Left renal cortex interstitium (tissue), 4 donors: ENCODE measurements at regions not wholly inside any gene's neighbourhood (a gene's known extent, or its start where the extent isn't known, plus 50 kb on each side); places are given as distances from the start of the nearest gene placed in this dataset.

Experiments
- DNase-seq, 4 donors: peaks; one replicate each; pipeline ENCODE4 v3.0.0-alpha.2; 2013; ENCODE audit warnings: low read depth in 4 of 4, low spot score in 2 of 4, missing footprints in 1 of 4

DNA sequence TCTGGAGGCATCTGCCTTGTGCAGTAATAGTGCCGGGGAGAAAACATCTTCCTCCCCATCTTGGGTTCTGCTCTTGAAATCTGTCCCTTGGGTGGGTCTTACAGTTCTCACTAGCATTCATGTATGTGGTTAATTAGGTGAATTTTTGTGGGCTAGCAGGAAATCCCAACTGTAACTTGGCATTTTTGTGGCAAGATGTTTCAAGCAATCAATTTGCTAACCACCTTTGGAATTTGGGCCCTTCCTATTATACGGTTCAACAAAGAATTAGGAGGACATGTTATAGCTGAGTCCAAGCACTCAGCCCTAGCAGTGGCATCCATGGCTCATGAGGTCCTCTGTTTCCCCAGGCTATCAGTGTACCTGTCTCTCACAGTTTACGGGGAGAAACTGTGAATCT, 89.1 kb upstream of the MTNR1B start:
- no peak for DNase-seq

DNA sequence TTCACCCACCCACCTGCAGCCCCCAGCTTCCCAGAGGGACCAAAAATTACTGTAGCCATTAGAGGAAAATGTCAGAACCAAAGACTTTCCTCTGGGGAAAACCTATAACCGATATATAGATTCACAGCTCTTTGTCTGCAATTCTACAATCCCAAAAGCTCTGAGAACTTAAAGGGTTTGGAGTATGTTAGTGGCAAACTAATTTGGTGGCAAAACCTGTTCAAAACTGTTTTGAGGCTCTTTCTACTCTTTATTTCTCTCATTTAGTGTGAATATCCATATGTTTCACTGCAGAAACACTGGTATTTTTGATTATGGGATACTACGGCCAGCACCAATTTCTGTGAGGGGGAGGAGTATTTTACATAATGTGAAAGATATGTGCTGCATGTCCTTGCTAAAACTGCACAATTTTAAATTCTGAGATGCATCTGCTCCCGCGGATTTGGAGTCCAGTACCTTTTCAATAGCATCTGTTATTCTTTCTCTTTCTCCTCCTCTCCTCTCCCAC, 87.5 kb upstream of the MTNR1B start:
- no peak for DNase-seq

DNA sequence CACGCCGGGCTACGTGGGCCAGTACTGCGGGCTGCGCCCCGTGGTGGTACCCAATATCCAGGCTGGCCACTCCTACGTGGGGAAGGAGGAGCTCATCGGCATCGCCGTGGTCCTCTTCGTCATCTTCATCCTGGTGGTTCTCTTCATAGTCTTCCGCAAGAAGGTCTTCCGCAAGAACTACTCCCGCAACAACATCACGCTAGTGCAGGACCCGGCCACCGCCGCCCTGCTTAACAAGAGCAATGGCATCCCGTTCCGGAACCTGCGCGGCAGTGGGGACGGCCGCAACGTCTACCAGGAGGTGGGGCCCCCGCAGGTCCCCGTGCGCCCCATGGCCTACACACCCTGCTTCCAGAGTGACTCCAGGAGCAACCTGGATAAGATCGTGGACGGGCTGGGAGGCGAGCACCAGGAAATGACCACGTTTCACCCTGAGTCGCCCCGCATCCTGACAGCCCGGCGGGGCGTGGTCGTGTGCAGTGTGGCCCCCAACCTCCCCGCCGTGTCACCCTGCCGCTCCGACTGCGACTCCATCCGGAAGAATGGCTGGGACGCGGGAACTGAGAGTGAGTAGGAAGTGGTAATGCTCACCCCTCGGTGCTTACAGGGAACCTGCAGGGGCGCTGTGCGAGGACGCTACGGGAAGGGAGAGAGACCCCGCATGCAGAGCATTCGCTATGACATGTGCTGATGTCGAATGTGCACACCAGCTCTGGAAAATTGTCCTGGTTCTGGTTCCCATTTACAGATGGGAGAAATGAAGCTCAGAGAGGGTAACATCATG, 86.4 kb upstream of the MTNR1B start:
- no peak for DNase-seq

DNA sequence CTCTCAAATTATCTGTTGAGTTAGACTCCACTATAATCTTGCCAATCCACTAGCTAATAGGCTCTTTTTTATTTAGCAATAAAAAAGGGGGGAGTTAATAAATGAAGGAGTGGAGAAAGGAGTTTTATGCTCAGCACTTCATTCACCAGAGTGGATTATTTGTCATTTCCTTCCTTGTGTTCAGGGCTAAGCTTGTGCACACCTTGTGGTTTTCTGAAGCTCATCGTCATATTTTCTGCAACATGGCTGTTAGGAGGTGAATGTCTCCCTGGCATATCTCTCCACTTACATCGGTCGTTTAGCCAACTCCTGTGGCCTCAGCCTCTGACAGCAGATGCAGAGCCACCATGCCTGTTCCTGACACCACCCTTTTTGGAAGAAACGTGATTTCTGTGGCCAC, 83.9 kb upstream of the MTNR1B start:
- no peak for DNase-seq

DNA sequence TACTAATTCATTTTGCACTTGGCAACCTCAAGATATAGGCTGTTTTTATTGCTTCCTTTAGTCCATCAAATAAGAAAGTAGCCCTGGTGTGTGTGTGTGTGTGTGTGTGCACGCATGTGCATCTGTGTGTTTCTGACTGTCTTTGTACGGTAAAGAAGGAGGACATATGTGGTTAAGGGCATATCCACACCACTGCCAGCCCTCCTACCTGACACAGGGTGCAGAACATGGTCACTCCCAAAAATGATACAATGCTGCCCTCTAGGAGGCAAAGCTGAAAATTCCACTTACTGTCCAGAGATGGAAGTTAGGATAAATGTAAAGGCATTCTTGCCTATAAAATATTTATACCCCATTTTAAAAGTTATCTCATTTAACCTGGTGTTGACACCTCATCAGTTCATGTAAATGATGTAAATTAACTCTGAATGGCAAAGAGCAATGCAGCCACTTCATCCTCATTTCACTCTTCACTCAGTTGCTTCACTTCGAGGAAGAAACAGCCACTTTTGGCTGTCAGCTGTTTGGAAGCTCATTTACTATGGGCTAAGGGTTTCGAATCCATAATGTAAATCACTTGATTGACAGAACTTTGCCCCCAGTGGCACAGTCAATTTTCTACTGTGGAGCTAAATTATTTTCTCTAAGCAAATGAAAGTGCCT, 83.1 kb upstream of the MTNR1B start:
- DNase-seq, result peak; percentile 54 to 73 (median 72)

DNA sequence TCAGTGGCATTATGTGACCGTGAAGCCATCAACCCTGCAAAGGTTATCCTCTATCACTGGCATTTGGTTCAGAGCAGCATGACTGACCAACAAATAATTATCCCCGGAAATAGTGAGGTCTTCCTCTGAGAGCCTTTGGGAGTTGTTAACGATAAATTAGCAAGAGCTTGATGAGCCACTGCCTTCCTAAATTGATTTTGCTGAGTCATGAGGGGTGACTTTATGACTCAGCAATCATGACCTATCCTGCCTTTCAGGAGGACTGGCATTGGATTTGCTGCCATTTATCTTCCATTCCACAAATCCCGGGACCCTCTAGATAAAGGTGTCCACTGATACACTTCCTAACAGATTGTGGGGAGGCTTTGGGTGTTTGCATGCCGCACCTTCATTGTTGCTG, 80.8 kb upstream of the MTNR1B start:
- no peak for DNase-seq

DNA sequence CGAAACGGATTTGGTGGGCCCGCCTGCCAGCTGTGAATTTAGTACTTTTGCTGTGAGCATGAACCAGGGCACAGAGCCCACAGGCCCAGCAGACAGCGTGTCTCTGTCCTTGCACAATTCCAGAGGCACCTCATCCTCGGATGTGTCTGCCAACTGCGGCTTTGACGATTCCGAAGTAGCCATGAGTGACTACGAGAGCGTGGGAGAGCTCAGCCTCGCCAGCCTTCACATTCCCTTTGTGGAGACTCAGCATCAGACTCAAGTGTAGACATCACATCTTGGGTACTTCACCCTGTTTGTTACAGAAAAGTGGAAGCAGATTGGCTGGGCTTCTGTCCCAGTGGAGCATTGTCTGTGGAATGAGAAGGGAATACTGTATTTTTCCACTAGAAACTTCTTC, 78.6 kb upstream of the MTNR1B start:
- DNase-seq, result no peak

DNA sequence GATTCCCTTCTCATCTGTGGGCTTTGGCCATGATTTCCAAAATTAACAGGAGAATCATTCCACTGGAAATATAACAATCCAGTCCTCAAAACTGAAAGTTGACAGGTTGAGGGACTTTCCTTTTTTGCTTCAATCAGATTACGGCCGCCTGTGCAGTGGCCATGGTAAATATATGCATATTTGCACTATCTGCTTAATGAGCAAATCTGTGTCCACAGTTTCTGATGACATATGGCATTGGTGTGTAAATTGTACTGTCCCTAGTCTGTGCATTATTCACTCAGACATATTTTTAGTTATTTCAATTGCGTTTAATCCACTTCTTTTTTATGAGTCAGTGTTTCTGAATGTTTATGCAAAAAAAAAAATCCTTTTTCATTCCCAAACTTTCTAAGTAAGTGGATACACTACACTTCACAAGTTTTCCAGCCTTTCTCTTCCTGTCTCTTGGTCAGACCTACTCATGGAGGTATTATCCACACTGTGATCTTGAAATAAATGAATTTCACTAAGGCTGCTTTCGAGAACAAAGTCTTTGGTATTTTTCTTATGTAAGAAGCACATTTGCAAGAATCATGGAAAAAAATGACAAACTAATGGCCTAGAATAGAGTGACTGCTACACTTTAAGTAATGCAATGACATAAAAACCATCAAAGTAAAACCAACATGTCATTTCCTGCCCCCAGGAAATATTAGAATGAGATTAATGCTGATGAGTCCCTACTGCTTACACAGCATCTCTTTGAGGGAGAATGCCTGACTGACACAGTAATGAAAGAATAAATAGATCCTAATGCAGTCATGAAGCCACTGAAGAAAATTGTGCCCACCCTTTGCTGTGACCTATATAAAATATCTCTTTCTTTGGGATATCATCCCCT, 76.4 kb upstream of the MTNR1B start:
- no peak for DNase-seq

DNA sequence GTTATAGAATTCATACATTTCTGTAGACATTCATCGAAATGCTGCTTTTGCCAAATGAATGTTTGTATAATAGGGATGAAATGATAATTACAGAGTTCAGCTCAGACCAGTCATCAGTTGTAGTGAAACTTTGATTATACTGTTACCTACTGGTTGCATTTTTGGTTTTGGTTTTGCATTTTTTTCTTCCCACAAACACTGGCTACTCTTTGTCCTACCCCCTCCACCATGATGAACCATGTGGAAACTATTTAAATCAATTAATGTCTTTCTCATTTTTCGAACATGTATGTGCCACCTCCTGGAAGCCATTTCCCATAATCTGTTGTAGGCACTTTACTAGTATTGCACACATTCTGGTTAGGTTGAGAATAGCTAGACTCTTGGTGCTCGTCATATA, 75.3 kb upstream of the MTNR1B start:
- no peak for DNase-seq

DNA sequence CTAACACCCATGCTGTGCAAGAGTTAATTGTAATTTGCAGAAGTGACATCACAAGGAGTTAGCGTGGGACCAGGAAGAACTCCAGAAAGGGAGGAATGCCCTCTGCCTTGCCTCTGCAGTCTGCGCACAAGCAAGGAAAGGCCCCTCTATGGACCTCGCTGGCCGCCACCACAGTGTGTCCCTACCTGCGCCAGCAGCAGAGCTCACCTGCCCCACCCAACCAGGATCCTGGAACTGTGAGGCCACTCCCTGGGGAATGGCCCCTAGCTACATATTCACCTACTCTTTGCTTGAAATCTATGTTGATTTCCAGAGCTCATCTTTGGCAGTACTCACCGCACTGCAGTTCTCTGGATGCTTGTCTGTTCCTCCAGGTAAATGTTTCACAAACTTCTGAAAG, 72.0 kb upstream of the MTNR1B start:
- no peak for DNase-seq

DNA sequence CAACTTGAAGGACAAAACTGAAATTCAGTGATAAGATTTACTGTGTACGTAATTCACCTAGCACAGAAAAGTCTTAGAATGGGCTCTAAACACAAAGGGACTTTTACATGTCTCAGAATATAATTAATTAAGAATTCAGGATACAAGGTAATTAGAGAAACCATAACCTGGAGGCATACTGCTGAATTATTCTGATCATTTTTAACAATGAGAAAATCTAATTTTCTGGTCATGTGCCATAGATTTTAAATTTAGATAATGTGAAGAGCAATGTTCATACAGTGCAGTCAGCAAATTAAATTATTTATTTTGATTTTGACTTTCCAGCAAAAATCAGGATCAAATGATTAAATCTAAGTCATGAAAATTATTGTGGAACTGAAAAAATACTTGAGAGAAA, 67.0 kb upstream of the MTNR1B start:
- no peak for DNase-seq

DNA sequence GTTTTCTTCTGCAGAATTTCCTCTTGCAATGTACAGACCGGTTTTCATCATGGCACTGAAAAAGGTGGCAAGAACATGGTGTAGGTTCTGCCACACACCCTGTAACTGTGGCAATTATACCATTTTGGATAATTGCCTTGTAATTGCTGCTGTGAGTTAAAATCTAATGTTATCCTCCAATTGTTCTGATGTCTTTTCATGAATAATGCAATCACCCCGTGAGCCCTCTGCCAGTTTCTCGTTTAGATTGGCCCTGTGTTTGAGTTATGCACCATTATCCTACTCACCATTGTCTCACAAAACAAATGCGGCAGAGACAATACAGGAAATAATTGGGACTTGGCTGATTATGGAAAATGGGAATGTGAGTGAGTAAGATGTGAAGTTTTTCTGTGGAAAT, 61.8 kb upstream of the MTNR1B start:
- no peak for DNase-seq

DNA sequence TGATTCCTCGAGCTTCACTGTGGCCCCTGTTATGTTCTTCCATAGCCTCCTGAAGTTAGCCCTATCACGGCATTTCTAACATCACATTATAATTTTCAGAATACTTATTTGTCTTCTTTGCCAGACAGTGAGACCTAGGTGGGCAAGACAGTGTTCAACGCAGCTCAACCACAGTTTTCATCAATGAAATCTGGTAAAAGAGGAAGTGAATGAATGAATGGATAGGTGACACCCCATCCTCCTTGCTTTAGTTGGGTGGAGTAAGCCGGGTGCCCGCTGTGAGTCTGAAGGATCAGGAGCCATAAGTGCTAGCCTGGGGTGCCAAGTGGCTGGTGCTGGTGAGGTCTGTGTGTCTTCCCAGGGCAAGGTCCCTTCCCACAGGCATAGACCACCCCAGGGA, 60.2 kb upstream of the MTNR1B start:
- DNase-seq, result no peak

DNA sequence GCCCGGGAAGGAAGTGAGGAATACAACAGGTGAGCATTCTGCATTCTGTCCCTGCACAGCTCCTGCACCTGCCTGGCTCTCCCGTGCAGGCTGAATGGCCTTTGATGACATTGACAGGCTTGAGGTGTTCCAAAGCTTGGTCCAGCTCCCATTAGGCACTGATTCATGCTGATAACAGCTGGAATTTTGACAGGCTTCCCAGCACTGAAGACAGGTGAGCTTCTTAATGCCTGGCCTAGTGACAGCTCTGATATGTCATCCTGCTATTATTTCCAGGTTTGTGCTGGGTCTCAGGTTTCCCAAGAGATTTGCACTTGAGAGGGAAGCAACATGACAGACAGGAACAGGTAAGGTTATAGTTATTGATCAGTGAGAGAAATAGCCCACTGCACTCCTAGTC, 58.0 kb upstream of the MTNR1B start:
- DNase-seq, result no peak

DNA sequence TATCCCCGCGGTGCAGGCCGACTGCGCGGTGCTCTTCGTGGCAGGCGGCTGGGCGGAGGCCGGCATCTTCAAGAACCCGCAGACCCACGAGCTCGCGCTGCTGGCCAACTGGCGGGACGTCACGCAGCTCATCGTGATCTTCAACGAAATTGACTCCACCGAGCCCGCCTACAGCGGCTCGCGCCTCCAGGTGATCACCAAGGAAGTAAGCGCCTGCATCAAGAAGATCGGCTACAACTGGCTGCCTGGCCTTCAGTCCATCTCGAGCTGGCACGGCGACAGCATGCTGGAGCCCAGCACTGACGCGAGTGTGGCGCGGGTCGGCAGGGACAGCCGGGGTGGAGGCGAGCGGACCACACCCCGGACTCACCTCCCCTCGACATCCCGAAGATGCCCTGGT, 53.9 kb upstream of the MTNR1B start:
- no peak for DNase-seq

DNA sequence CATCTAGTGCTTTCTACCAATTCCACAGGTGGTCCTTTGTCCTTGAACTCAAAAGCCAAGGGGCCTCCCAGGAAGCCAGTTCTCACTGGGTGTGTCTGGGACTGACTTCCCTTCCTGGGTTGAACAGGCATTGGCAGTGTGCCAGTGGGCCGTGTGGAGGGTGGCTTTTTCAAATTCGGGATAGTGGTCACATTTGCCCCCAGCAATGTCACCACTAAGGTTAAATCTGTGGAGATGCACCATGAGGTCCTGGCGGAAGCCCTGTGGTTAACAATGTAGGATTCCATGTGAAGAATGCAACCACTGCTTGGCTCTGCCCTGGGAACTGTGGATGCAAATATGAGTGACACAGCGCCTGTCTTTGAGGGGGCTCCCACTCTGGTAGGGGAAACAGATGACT, 53.2 kb upstream of the MTNR1B start:
- no peak for DNase-seq

DNA sequence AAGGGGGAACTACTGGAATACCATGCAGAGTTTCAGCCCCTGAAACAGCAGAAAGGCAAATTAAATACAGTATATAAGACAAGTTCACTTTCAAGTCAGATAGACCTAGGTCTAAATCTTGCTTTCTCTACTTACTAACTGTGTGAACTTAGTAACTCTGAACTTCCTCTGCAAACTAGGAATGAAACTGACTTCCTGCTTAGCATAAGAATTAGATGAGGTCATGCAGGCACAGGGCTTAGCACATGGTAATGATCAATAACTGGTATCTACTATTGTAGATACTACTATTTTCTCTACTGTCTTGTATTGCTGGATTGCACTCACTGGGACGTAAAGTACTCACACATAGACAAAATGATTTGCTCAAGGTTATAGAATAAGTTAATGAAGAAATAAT, 51.5 kb upstream of the MTNR1B start:
- DNase-seq, result no peak

DNA sequence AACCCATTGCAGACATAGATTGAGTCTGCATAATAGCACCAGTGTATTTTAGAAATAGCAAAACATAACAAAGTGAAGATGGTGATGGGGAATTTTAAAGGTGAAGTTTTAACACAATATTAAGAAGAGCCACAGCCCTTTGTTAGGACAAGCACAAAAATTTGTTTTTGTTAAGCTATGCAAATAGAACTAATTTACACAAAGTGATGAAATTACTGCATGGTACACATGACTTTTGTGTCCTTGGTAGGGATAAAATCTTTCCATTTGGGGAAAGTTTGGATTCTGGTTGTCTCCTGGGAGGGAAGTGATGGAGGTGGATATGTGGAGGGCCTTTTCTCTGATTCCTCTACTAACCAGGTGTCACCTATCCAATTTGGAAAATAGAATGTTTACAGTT, 50.4 kb upstream of the MTNR1B start:
- DNase-seq, result no peak
